ENCODE measurements at regions not wholly inside any gene's neighbourhood (a gene's known extent, or its start where the extent isn't known, plus 50 kb on each side); places are given as distances from the start of the nearest gene placed in this dataset.
A peak's percentile ranks its signal among the peaks of the same experiment; 100 is the strongest.

DNA sequence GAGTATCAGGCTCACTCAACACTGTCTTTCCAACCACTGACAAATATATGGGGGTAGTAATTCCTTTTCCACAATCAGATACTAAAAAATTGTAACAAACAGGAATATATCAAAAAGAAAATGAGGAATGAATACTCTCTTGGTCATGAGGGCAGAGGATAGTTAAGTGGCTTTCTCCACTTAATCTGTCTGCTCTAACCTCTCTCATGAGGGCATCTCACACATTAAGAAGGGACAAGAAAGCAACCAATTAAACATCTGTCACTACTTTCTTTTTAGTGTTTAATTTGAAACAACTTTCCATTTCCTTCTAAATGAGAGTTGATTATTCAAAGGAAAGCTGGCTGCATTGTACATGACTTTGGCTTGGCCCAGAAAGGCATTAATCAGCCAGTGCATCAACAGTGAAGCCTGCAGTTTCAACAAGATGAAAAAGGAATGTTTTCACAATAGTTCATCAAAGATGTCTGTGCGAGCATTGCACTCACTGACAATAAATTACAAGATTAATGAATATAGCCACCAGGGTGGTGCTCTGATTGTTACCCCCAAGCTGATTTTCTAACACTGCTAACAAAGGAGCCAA is 142.0 kb downstream of the SEC23A start:
- Histone ChIP-seq H3K9me3 (no peaks in the 10 kb centered on the region), H3K4me3 (no peak overlapping the region), H3K27me3 (no peaks in the 10 kb centered on the region), H3K27ac (no peak overlapping the region), H3K4me1 (peaks cover 0 to 18% (median 0%) of the 10 kb centered on the region in 9 donors), H3K36me3 (no peaks in the 10 kb centered on the region)
- ATAC-seq (no peak), DNase-seq (no peak)
- intact Hi-C loops (cut with DNase I) = no loop called here
- TF ChIP-seq, protein P1, sequence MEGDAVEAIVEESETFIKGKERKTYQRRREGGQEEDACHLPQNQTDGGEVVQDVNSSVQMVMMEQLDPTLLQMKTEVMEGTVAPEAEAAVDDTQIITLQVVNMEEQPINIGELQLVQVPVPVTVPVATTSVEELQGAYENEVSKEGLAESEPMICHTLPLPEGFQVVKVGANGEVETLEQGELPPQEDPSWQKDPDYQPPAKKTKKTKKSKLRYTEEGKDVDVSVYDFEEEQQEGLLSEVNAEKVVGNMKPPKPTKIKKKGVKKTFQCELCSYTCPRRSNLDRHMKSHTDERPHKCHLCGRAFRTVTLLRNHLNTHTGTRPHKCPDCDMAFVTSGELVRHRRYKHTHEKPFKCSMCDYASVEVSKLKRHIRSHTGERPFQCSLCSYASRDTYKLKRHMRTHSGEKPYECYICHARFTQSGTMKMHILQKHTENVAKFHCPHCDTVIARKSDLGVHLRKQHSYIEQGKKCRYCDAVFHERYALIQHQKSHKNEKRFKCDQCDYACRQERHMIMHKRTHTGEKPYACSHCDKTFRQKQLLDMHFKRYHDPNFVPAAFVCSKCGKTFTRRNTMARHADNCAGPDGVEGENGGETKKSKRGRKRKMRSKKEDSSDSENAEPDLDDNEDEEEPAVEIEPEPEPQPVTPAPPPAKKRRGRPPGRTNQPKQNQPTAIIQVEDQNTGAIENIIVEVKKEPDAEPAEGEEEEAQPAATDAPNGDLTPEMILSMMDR (IDR thresholded peaks at IDR 0.05) = no peak
- WGBS, 2 donors = 69 to 79% methylated on average over 1 of the region's 1 CpG

DNA sequence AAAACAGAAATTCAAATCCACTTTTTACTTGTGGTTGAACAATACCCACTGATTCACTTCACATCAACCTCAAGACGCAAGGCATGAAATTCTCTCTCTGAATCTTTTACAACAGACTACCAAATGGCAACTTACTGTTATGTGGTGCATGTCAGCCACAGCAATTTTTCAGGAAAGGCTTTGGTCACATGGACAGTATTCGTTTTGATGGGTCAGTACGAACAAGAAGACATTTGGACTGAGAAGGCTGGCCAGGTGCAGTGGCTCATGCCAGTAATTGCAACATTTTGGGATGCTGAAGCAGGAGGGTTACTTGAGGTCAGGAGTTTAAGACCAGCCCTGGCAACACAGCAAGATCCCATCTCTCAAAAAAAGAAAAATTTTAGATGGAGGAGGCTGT is 144.0 kb downstream of the SEC23A start:
- ATAC-seq (no peak), DNase-seq (no peak)
- no peak overlapping the region for H3K4me3 ChIP-seq
- H3K27ac ChIP-seq = no peak overlapping the region
- intact Hi-C loops (cut with DNase I) = no loop called here
- H3K36me3 ChIP-seq = no peaks in the 10 kb centered on the region
- TF ChIP-seq, protein P1 (IDR thresholded peaks at IDR 0.05) = no peak
- H3K4me1 ChIP-seq = peaks cover 0 to 18% (median 0%) of the 10 kb centered on the region in 9 donors
- WGBS, 2 donors = 81 to 90% methylated on average over 3 of the region's 3 CpGs
- H3K27me3 ChIP-seq = no peaks in the 10 kb centered on the region
- no peaks in the 10 kb centered on the region for H3K9me3 ChIP-seq

DNA sequence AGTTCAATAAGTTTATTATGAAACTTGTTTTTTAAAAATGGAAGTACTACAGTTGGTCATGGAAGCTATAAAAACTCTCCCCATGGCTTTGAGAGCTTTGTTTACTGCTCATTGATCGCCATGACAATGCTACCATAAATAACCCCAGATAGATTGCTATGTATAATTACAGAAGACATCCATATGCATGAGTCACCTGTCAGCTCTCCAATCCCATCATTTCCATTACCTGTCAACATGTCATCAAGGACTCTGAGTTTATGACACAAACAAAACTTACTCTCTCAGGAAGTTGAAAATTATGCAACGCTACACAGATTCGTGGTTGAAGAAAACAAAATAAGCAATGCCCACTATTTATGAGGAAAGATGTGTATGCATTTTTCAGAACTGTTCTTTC is 144.4 kb downstream of the SEC23A start:
- TF ChIP-seq, protein P1 (IDR thresholded peaks at IDR 0.05) = no peak
- Histone ChIP-seq H3K27ac (no peak overlapping the region), H3K4me3 (no peak overlapping the region), H3K9me3 (no peaks in the 10 kb centered on the region), H3K4me1 (peaks cover 0 to 18% (median 0%) of the 10 kb centered on the region in 9 donors), H3K36me3 (no peaks in the 10 kb centered on the region), H3K27me3 (no peaks in the 10 kb centered on the region)
- DNase-seq (no peak), ATAC-seq (peak in 1 of 8 donors; percentile 20)
- intact Hi-C loops (cut with DNase I) = no loop called here
- WGBS, 2 donors = 86 to 94% methylated on average over 3 of the region's 3 CpGs

DNA sequence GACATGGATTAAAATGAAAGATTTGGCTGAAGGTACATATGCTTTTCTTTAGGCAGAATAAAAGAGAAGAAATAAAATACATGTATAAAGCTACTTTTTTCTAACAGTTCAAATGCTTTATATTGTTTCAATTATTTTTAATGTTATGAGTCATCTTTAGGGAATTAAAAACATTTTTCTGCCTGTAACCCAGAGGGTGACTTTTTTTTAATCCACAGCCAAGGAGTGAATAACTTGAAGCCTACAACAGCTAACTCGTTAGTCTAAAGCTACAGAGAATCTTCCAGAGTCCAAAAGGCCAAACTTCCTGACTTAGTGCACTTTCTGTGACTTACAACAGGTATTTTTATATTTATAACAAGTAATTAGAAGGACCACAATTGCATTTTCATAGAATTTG is 151.6 kb downstream of the SEC23A start:
- 40 to 49% methylated on average over 1 of the region's 1 CpG for WGBS, 2 donors
- Histone ChIP-seq H3K27ac (no peak overlapping the region), H3K9me3 (no peaks in the 10 kb centered on the region), H3K4me3 (no peak overlapping the region), H3K4me1 (peaks cover 0 to 13% (median 0%) of the 10 kb centered on the region in 9 donors), H3K36me3 (no peaks in the 10 kb centered on the region), H3K27me3 (no peaks in the 10 kb centered on the region)
- intact Hi-C loops (cut with DNase I) = no loop called here
- ATAC-seq (no peak), DNase-seq (no peak)
- TF ChIP-seq, protein P1 (IDR thresholded peaks at IDR 0.05) = no peak

All from heart right ventricle (tissue), 16 donors.